PC-3 (cell line): ENCODE measurements at regions not wholly inside any gene's neighbourhood (a gene's known extent, or its start where the extent isn't known, plus 50 kb on each side); places are given as distances from the start of the nearest gene placed in this dataset.

Experiments
- ATAC-seq: fragments of 200-7000 bp; cut with Tn5 transposase; 2 replicates; pipeline ENCODE4 v1.9.1; 2020; ENCODE audit warnings: mild to moderate bottlenecking, moderate library complexity
- BruUV-seq: library from RNA; stranded (reverse); fragments of 400-500 nt; replicated peaks from 2 replicates; lab custom pipeline; 2021; lab: Mats Ljungman, UMichigan
- CTCF ChIA-PET: fragments of 300-600 bp; sonication (Branson Sonifier 250); formaldehyde crosslinking; loops from one replicate; lab custom pipeline; 2022; ENCODE audit warnings: antibody characterized with exemption; lab: Charles Lee
- POLR2A ChIA-PET: fragments of 300-600 bp; sonication (Branson Sonifier 250); formaldehyde crosslinking; loops from one replicate; lab custom pipeline; 2022; ENCODE audit warnings: antibody characterized with exemption; ENCODE audit not compliant: unreplicated experiment; lab: Charles Lee
- DNase-seq: peaks from one replicate; pipeline ENCODE4 v3.0.0-alpha.2; 2015
- H2AFZ ChIP-seq: fragments of 300-600 bp; sonication (generic); 2 replicates; pipeline ENCODE4 v1.6.0; 2016; ENCODE audit warnings: antibody characterized with exemption, low read length
- H3F3A ChIP-seq: fragments of 300-600 bp; sonication (generic); one replicate; pipeline ENCODE4 v1.6.0; 2017; ENCODE audit warnings: antibody characterized with exemption, low read length, control low read depth, mild to moderate bottlenecking; ENCODE audit not compliant: unreplicated experiment
- H3K27ac ChIP-seq: fragments of 300-600 bp; sonication (generic); 2 replicates; pipeline ENCODE4 v1.5.1; 2016; ENCODE audit warnings: mild to moderate bottlenecking, low read length
- H3K27me3 ChIP-seq: fragments of 300-600 bp; sonication (generic); 2 replicates; pipeline ENCODE4 v1.6.1; 2016; ENCODE audit warnings: low read length, mixed read lengths
- H3K36me3 ChIP-seq: fragments of 300-600 bp; sonication (generic); 2 replicates; pipeline ENCODE4 v1.6.1; 2016; ENCODE audit warnings: low read depth, mixed run types, low read length, mixed read lengths
- H3K4me1 ChIP-seq: fragments of 300-600 bp; sonication (generic); 2 replicates; pipeline ENCODE4 v1.5.1; 2016; ENCODE audit warnings: low read length; ENCODE audit not compliant: insufficient read depth
- H3K4me2 ChIP-seq: fragments of 300-600 bp; sonication (generic); 2 replicates; pipeline ENCODE4 v1.6.0; 2016; ENCODE audit warnings: low read length
- H3K4me3 ChIP-seq: fragments of 300-600 bp; sonication (generic); 2 replicates; pipeline ENCODE4 v1.5.1; 2016; ENCODE audit warnings: mild to moderate bottlenecking, low read length, mixed read lengths
- H3K79me2 ChIP-seq: fragments of 300-600 bp; sonication (generic); 2 replicates; pipeline ENCODE4 v1.6.1; 2017; ENCODE audit warnings: low read length, mixed read lengths
- H3K9ac ChIP-seq: fragments of 300-600 bp; sonication (generic); 2 replicates; pipeline ENCODE4 v1.6.0; 2016; ENCODE audit warnings: mild to moderate bottlenecking, low read length
- H3K9me2 ChIP-seq: fragments of 300-600 bp; sonication (generic); replicated peaks from 2 replicates; pipeline ENCODE4 v1.6.1; 2016; ENCODE audit warnings: mixed run types, low read length, mixed read lengths
- H3K9me3 ChIP-seq: fragments of 300-600 bp; sonication (generic); 2 replicates; pipeline ENCODE4 v1.6.1; 2016; ENCODE audit warnings: low read length, mixed read lengths
- H4K20me1 ChIP-seq: fragments of 300-600 bp; sonication (generic); 2 replicates; pipeline ENCODE4 v1.6.1; 2016; ENCODE audit warnings: low read length, mixed read lengths
- EZH2 ChIP-seq: fragments of 300-600 bp; sonication (generic); IDR thresholded peaks from one replicate; pipeline ENCODE4 v1.6.1; 2017; ENCODE audit warnings: antibody characterized with exemption, mild to moderate bottlenecking, low read length; ENCODE audit not compliant: unreplicated experiment
- EZH2phosphoT487 ChIP-seq: fragments of 300-600 bp; sonication (generic); IDR thresholded peaks from 2 replicates; pipeline ENCODE4 v1.6.1; 2018; ENCODE audit warnings: mild to moderate bottlenecking, antibody characterized with exemption, low read length, borderline replicate concordance
- intact Hi-C: fragments of 100-400 bp; cut with micrococcal nuclease; formaldehyde crosslinking; loops from 2 replicates; pipeline ENCODE4 v1.9.0; 2023
- TF ChIP-seq, protein P1 (sequence below): fragments of 300-600 bp; sonication (generic); conservative IDR thresholded peaks from 2 replicates; pipeline ENCODE4 v1.5.1; 2017; ENCODE audit warnings: antibody characterized with exemption, low read depth, mild to moderate bottlenecking, low read length

DNA sequence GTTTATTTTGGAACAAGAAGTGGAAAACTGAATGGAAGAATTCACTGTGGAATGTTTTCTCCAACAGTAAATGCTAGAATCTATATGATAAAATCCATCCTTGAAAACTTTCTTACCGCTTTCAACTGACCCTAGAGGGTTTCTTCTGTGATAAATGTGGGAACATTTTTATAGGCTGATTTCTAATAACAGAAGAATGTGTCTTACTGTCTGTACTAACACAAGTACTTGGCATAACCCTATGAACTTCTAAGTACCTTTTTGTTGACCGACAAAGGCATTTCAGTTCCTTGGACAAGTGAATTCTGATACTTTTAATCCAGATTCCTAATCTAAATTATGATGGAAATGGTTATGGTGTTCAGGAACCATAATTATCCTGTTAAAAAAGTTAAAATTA is 1109.7 kb upstream of the FLRT2 start:
- TF ChIP-seq EZH2 (no peak), EZH2phosphoT487 (no peak)
- TF ChIP-seq, protein P1, sequence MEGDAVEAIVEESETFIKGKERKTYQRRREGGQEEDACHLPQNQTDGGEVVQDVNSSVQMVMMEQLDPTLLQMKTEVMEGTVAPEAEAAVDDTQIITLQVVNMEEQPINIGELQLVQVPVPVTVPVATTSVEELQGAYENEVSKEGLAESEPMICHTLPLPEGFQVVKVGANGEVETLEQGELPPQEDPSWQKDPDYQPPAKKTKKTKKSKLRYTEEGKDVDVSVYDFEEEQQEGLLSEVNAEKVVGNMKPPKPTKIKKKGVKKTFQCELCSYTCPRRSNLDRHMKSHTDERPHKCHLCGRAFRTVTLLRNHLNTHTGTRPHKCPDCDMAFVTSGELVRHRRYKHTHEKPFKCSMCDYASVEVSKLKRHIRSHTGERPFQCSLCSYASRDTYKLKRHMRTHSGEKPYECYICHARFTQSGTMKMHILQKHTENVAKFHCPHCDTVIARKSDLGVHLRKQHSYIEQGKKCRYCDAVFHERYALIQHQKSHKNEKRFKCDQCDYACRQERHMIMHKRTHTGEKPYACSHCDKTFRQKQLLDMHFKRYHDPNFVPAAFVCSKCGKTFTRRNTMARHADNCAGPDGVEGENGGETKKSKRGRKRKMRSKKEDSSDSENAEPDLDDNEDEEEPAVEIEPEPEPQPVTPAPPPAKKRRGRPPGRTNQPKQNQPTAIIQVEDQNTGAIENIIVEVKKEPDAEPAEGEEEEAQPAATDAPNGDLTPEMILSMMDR: no peak

DNA sequence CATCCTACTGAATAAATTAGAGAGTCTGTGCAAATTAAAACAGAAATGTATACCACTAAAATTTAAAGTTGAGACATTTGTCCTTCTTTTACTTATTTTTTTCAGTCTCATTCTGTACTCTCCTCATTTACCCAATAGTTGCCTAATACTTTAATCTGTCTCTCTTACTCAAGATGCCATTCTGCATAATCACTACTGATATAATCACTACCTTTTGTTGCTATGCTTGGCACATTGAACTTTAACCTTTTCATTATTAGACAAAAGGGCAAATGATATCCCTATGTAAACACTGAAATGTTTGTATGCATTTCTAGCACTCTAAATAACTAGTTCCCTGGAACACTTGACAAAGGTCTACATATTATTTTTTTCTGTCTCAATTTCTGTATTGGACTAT is 1108.3 kb upstream of the FLRT2 start:
- DNase-seq: peak; percentile 3
- CTCF ChIA-PET: no interaction called here
- intact Hi-C loops: no loop called here
- TF ChIP-seq EZH2phosphoT487 (no peak), EZH2 (no peak)
- TF ChIP-seq, protein P1: no peak
- Histone ChIP-seq H3K9me2 (no peaks in the 10 kb centered on the region), H2AFZ (no peak overlapping the region), H3K4me1 (no peaks in the 10 kb centered on the region), H3K4me3 (no peak overlapping the region), H3K27me3 (no peaks in the 10 kb centered on the region), H3K9ac (no peak overlapping the region), H3K4me2 (no peak overlapping the region), H3K27ac (no peak overlapping the region), H3K9me3 (peaks cover 16% of the 10 kb centered on the region; the same call in 1 of the 2 replicates), H3K36me3 (no peaks in the 10 kb centered on the region), H3K79me2 (no peaks in the 10 kb centered on the region), H4K20me1 (no peaks in the 10 kb centered on the region), H3F3A (no peaks in the 10 kb centered on the region)
- BruUV-seq: no TSS peak
- POLR2A ChIA-PET: no interaction called here
- ATAC-seq: no peak

More for the DNA sequence above, 1109.7 kb upstream of the FLRT2 start:
- POLR2A ChIA-PET: no interaction called here
- ATAC-seq: no peak
- H3K9me2 ChIP-seq: no peaks in the 10 kb centered on the region
- H3K36me3 ChIP-seq: no peaks in the 10 kb centered on the region
- H3K27me3 ChIP-seq: no peaks in the 10 kb centered on the region
- H3K27ac ChIP-seq: no peak overlapping the region
- peaks cover 16% of the 10 kb centered on the region; the same call in 1 of the 2 replicates for H3K9me3 ChIP-seq
- H2AFZ ChIP-seq: no peak overlapping the region
- CTCF ChIA-PET: no interaction called here
- H3K4me3 ChIP-seq: no peak overlapping the region
- H3K9ac ChIP-seq: no peak overlapping the region
- H3K4me1 ChIP-seq: no peaks in the 10 kb centered on the region
- H4K20me1 ChIP-seq: no peaks in the 10 kb centered on the region
- no peak overlapping the region for H3K4me2 ChIP-seq
- intact Hi-C loops: no loop called here
- no peaks in the 10 kb centered on the region for H3F3A ChIP-seq
- peak; percentile 3 for DNase-seq
- no TSS peak for BruUV-seq
- no peaks in the 10 kb centered on the region for H3K79me2 ChIP-seq

DNA sequence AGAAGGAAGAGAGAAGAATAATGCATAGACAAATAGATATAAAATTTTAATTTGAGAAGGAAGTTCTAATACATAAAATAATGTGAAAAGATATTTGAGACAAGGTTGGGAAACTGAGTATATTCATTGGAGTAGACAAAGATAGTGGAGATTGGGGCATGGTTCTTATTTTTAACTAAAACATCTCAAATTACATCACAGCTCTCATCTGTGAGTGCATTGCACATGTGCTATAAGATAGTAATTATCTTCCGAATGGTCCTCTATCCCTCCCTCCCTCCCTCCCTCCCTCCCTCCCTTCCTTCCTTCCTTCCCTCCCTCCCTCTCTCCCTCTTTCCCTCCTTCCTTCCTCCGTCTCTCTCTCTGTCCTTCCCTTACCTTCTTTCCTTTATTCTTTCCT is 1104.0 kb upstream of the FLRT2 start:
- no peaks in the 10 kb centered on the region for H4K20me1 ChIP-seq
- POLR2A ChIA-PET: no interaction called here
- H3K4me2 ChIP-seq: no peak overlapping the region
- no peaks in the 10 kb centered on the region for H3F3A ChIP-seq
- no peaks in the 10 kb centered on the region for H3K36me3 ChIP-seq
- CTCF ChIA-PET: no interaction called here
- no peak overlapping the region for H3K27ac ChIP-seq
- H3K4me3 ChIP-seq: no peak overlapping the region
- TF ChIP-seq EZH2phosphoT487: no peak
- TF ChIP-seq, protein P1: no peak
- TF ChIP-seq EZH2: no peak
- intact Hi-C loops: no loop called here
- no peak overlapping the region for H2AFZ ChIP-seq
- BruUV-seq: no TSS peak
- no peak for ATAC-seq
- H3K9ac ChIP-seq: no peak overlapping the region
- DNase-seq: no peak
- no peaks in the 10 kb centered on the region for H3K79me2 ChIP-seq
- no peaks in the 10 kb centered on the region for H3K27me3 ChIP-seq
- no peaks in the 10 kb centered on the region for H3K9me2 ChIP-seq
- H3K4me1 ChIP-seq: no peaks in the 10 kb centered on the region
- H3K9me3 ChIP-seq: 0 out of 2 replicates have a peak, but pooled peaks cover 6% of the 10 kb centered on the region
